ENCODE measurements at regions not wholly inside any gene's neighbourhood (a gene's known extent, or its start where the extent isn't known, plus 50 kb on each side); places are given as distances from the start of the nearest gene placed in this dataset.

- Histone ChIP-seq H3K4me1 (ENCODE audit: control insufficient read depth in 1 of 2, insufficient read depth in 2 of 2, low read length in 2 of 2) (no peaks in the 10 kb centered on the region), H3K27ac (ENCODE audit: low read depth in 1 of 2, low read length in 2 of 2) (no peak overlapping the region), H3K27me3 (ENCODE audit: control insufficient read depth in 2 of 2, insufficient read depth in 2 of 2, low read length in 2 of 2) (no peaks in the 10 kb centered on the region), H3K4me2 (replicated peaks; ENCODE audit: extremely low read depth, low read length, poor library complexity, severe bottlenecking) (no peak overlapping the region), H2AFZ (ENCODE audit: insufficient read depth, low read depth, low read length, poor library complexity, severe bottlenecking) (no peak overlapping the region), H3K36me3 (replicated peaks in 1 of 2; ENCODE audit: control insufficient read depth in 1 of 2, insufficient read depth in 2 of 2, low read length in 2 of 2) (no peaks in the 10 kb centered on the region), H3K9me3 (replicated peaks in 1 of 2; ENCODE audit: control insufficient read depth in 1 of 2, insufficient read depth in 1 of 2, low read length in 2 of 2) (no peaks in the 10 kb centered on the region), H3K4me3 (replicated peaks in 1 of 3; ENCODE audit: low read depth in 2 of 3, low read length in 3 of 3) (no peak overlapping the region), H3K79me2 (ENCODE audit: insufficient read depth, low read length) (no peaks in the 10 kb centered on the region), H4K20me1 (ENCODE audit: insufficient read depth, low read length) (no peaks in the 10 kb centered on the region), H3K9ac (ENCODE audit: insufficient read depth, low read length, poor library complexity, severe bottlenecking) (no peak overlapping the region)
- Mint-ChIP-seq H3K27me3 (ENCODE audit: low read depth in 3 of 3) (peaks cover 0 to 2% (median 2%) of the 10 kb centered on the region in 3 donors), H3K27ac (no peak overlapping the region), H3K9me3 (peaks cover 0 to 6% (median 2%) of the 10 kb centered on the region in 7 donors), H3K36me3 (no peaks in the 10 kb centered on the region), H3K4me1 (no peaks in the 10 kb centered on the region), H3K4me3 (no peak overlapping the region)
- no peak for TF ChIP-seq CTCF (IDR thresholded peaks at IDR 0.05)
- 96% methylated on average over 4 of the region's 7 CpGs for WGBS (ENCODE audit: insufficient coverage)
- intact Hi-C loops (cut with micrococcal nuclease) = no loop called here
- DNase-seq = no peak
Measured at GRCh38 chr20:39603219-39603618, 641.1 kb downstream of the DHX35 start.

GRCh38 chr20:39602649-39603048 is 640.5 kb downstream of the DHX35 start:
- no peak for TF ChIP-seq CTCF (IDR thresholded peaks at IDR 0.05)
- no peak overlapping the region for H3K4me3 Mint-ChIP-seq
- DNase-seq = no peak
- peaks cover 0 to 2% (median 0%) of the 10 kb centered on the region in 3 donors for H3K27me3 Mint-ChIP-seq (ENCODE audit: low read depth in 3 of 3)
- Histone ChIP-seq H3K36me3 (replicated peaks in 1 of 2; ENCODE audit: control insufficient read depth in 1 of 2, insufficient read depth in 2 of 2, low read length in 2 of 2) (no peaks in the 10 kb centered on the region), H2AFZ (ENCODE audit: insufficient read depth, low read depth, low read length, poor library complexity, severe bottlenecking) (no peak overlapping the region), H3K27ac (ENCODE audit: low read depth in 1 of 2, low read length in 2 of 2) (no peak overlapping the region), H3K9me3 (replicated peaks in 1 of 2; ENCODE audit: control insufficient read depth in 1 of 2, insufficient read depth in 1 of 2, low read length in 2 of 2) (no peaks in the 10 kb centered on the region), H3K9ac (ENCODE audit: insufficient read depth, low read length, poor library complexity, severe bottlenecking) (no peak overlapping the region), H3K4me2 (replicated peaks; ENCODE audit: extremely low read depth, low read length, poor library complexity, severe bottlenecking) (no peak overlapping the region), H3K4me3 (replicated peaks in 1 of 3; ENCODE audit: low read depth in 2 of 3, low read length in 3 of 3) (no peak overlapping the region), H3K4me1 (ENCODE audit: control insufficient read depth in 1 of 2, insufficient read depth in 2 of 2, low read length in 2 of 2) (no peaks in the 10 kb centered on the region), H4K20me1 (ENCODE audit: insufficient read depth, low read length) (no peaks in the 10 kb centered on the region), H3K27me3 (ENCODE audit: control insufficient read depth in 2 of 2, insufficient read depth in 2 of 2, low read length in 2 of 2) (no peaks in the 10 kb centered on the region), H3K79me2 (ENCODE audit: insufficient read depth, low read length) (no peaks in the 10 kb centered on the region)
- intact Hi-C loops (cut with micrococcal nuclease) = no loop called here
- no CpG with 5 or more reads among the region's 2 CpGs for WGBS (ENCODE audit: insufficient coverage)
- no peaks in the 10 kb centered on the region for H3K4me1 Mint-ChIP-seq
- no peak overlapping the region for H3K27ac Mint-ChIP-seq
- H3K9me3 Mint-ChIP-seq = peaks cover 0 to 4% (median 1%) of the 10 kb centered on the region in 7 donors
- no peaks in the 10 kb centered on the region for H3K36me3 Mint-ChIP-seq
